ENCODE measurements at regions not wholly inside any gene's neighbourhood (a gene's known extent, or its start where the extent isn't known, plus 50 kb on each side); places are given as distances from the start of the nearest gene placed in this dataset.

- no peak for TF ChIP-seq ZNF384 (IDR thresholded peaks at IDR 0.05)
- no peak for TF ChIP-seq FOXK2 (IDR thresholded peaks at IDR 0.05)
- TF ChIP-seq ARNT (IDR thresholded peaks at IDR 0.05), result no peak
- no peak for TF ChIP-seq SP1 (IDR thresholded peaks at IDR 0.05)
- TF ChIP-seq FOXA1 (IDR thresholded peaks at IDR 0.05), result no peak
- TF ChIP-seq SUZ12 (IDR thresholded peaks at IDR 0.05), result no peak
- no peak for TF ChIP-seq FOXM1 (IDR thresholded peaks at IDR 0.05; ENCODE audit: borderline replicate concordance)
- no peak for TF ChIP-seq BHLHE40 (IDR thresholded peaks at IDR 0.05; ENCODE audit: borderline replicate concordance)
- TF ChIP-seq ELF4 (IDR thresholded peaks at IDR 0.05), result no peak
Measured at GRCh38 chr2:120978359-120979050, 242.8 kb downstream of the GLI2 start.
